MCF 10A (cell line): ENCODE measurements at regions not wholly inside any gene's neighbourhood (a gene's known extent, or its start where the extent isn't known, plus 50 kb on each side); places are given as distances from the start of the nearest gene placed in this dataset.
"Not testable (repeated sequence)": the region's sequence is repeated elsewhere in the genome, so short reads cannot be mapped to it uniquely, and the experiment has no call there.

Source experiments
- BruUV-seq: library from RNA; stranded (reverse); fragments of 400-500 nt; replicated peaks from 2 replicates; lab custom pipeline; 2021; lab: Mats Ljungman, UMichigan
- CTCF ChIA-PET: fragments of 300-600 bp; sonication (Branson Sonifier 250); formaldehyde crosslinking; extraction: SDS; loops from one replicate; lab custom pipeline; 2021; ENCODE audit warnings: antibody characterized with exemption, inconsistent platforms; lab: Yijun Ruan, JAX
- POLR2A ChIA-PET: fragments of 300-600, 350-650 bp; sonication (Branson Sonifier 250); formaldehyde crosslinking; extraction: SDS; loops from one replicate; lab custom pipeline; 2020; ENCODE audit warnings: antibody characterized with exemption, inconsistent platforms; lab: Yijun Ruan, JAX
- DNase-seq: peaks from one replicate; pipeline ENCODE4 v3.0.0-alpha.2; 2018; ENCODE audit not compliant: unreplicated experiment
- H3K27ac Mint-ChIP-seq: one replicate; pipeline ENCODE4 v1.8.0; 2022; ENCODE audit warnings: mild to moderate bottlenecking, low read depth, mixed read lengths; ENCODE audit not compliant: unreplicated experiment
- H3K27me3 Mint-ChIP-seq: one replicate; pipeline ENCODE4 v1.8.0; 2022; ENCODE audit warnings: mixed read lengths; ENCODE audit not compliant: insufficient read depth, unreplicated experiment
- H3K36me3 Mint-ChIP-seq: one replicate; pipeline ENCODE4 v1.8.0; 2022; ENCODE audit warnings: mild to moderate bottlenecking, moderate library complexity, mixed read lengths; ENCODE audit not compliant: insufficient read depth, unreplicated experiment
- H3K4me1 Mint-ChIP-seq: one replicate; pipeline ENCODE4 v1.8.0; 2022; ENCODE audit warnings: mixed read lengths; ENCODE audit not compliant: insufficient read depth, unreplicated experiment
- H3K4me3 Mint-ChIP-seq: one replicate; pipeline ENCODE4 v1.8.0; 2022; ENCODE audit warnings: mild to moderate bottlenecking, moderate library complexity, mixed read lengths; ENCODE audit not compliant: unreplicated experiment
- H3K9me3 Mint-ChIP-seq: one replicate; pipeline ENCODE4 v1.8.0; 2022; ENCODE audit warnings: mixed read lengths; ENCODE audit not compliant: unreplicated experiment
- intact Hi-C: fragments of 100-400 bp; cut with micrococcal nuclease; formaldehyde crosslinking; loops from 2 replicates; pipeline ENCODE4 v1.14.1; 2022
- TF ChIP-seq, protein P1 (sequence below): fragments of 200-600 bp; IDR thresholded peaks from one replicate; pipeline ENCODE4 v1.8.0; 2022; ENCODE audit warnings: antibody characterized with exemption, mild to moderate bottlenecking; ENCODE audit not compliant: unreplicated experiment

DNA sequence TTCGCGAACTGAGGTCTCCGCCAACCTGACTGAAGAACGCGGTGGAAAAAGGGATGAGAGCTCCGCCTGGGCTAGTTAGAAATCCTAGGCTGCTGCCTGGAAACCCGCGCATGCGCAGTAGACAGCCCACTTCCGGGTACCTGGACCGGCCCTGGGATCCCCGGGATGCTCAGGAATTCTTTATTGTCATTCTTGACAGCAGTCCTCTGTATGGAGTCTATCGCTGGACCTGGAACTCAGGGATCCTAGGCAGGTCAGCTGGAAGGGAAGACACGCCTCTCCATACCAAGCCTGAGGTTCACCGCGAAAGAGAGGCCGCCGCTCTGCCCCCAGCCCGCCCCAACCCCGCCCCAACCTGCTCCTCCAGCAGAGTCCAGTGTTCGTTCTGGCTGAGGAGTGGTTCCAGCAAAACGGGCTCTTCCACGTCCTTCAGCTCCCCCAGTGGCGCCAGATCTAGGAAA lies 1379.2 kb upstream of the DEFB115 start:
- no peaks in the 10 kb centered on the region for H3K36me3 Mint-ChIP-seq
- intact Hi-C loops = no loop called here
- H3K9me3 Mint-ChIP-seq = peaks cover 31% of the 10 kb centered on the region
- no peak overlapping the region for H3K4me3 Mint-ChIP-seq
- CTCF ChIA-PET = interaction anchor here (0.6 kb wide), 2 partner anchors 11 to 834 kb away, joined by 3 read pairs; no protein-coding TSS in a partner anchor
- POLR2A ChIA-PET = no interaction called here
- TF ChIP-seq, protein P1, sequence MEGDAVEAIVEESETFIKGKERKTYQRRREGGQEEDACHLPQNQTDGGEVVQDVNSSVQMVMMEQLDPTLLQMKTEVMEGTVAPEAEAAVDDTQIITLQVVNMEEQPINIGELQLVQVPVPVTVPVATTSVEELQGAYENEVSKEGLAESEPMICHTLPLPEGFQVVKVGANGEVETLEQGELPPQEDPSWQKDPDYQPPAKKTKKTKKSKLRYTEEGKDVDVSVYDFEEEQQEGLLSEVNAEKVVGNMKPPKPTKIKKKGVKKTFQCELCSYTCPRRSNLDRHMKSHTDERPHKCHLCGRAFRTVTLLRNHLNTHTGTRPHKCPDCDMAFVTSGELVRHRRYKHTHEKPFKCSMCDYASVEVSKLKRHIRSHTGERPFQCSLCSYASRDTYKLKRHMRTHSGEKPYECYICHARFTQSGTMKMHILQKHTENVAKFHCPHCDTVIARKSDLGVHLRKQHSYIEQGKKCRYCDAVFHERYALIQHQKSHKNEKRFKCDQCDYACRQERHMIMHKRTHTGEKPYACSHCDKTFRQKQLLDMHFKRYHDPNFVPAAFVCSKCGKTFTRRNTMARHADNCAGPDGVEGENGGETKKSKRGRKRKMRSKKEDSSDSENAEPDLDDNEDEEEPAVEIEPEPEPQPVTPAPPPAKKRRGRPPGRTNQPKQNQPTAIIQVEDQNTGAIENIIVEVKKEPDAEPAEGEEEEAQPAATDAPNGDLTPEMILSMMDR = no peak
- no peak overlapping the region for H3K27ac Mint-ChIP-seq
- H3K27me3 Mint-ChIP-seq = no peaks in the 10 kb centered on the region
- H3K4me1 Mint-ChIP-seq = no peaks in the 10 kb centered on the region
- DNase-seq = no peak
- no TSS peak for BruUV-seq

DNA sequence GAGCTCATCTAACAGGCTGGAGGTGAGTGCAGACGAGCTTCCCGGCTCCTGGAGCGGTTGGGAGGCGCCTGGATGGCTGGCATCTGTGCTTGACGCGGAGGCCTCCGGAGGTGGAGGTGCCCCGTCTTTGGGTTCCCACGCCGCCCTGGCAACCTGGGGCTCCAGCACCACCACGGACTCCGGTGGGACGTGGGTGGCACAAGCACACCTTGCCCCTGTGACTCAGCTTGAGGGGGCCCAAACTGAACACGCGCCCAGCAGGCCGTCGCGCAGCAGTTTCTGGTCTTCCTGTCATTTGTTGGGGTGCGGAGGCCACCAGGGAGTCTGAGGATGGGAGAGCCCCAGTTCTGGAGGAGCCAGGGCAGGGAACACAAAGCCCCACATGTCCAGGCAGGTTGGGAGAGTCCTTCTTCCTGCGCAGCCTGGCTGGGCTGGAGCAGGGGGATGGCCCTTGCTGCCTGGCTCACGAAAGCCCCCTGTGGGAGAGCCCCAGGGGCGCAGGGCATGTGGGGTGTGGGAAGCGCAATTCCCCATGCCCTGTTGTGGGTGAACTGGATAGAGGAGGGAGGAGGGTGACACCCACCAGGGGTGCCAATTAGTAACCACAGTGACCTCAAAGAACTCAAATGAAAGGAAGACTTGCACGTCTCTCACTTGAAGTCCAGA lies 1378.6 kb upstream of the DEFB115 start:
- ChIA-PET POLR2A (no interaction called here), CTCF (no interaction called here)
- Mint-ChIP-seq H3K27me3 (no peaks in the 10 kb centered on the region), H3K36me3 (no peaks in the 10 kb centered on the region), H3K4me1 (no peaks in the 10 kb centered on the region), H3K9me3 (peaks cover 31% of the 10 kb centered on the region), H3K27ac (no peak overlapping the region), H3K4me3 (no peak overlapping the region)
- intact Hi-C loops = no loop called here
- BruUV-seq = no TSS peak
- TF ChIP-seq, protein P1 = no peak
- DNase-seq = no peak

DNA sequence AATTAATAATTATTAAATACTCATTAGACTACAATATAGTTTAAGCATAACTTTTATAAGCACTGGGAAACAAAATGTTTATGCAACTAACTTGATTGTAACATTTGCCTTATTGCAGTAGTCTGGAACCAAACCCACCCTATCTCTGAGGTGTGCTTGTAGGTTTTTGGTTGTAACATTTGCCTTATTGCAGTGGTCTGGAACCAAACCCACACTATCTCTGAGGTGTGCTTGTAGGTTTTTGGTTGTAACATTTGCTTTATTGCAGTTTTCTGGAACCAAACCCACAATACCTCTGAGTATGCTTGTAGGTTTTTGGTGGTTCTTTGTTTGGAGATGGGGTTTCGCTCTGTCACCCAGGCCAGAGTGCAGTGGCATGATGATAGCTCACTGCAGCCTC lies 1376.4 kb upstream of the DEFB115 start:
- CTCF ChIA-PET, BruUV-seq, H3K36me3 Mint-ChIP-seq, POLR2A ChIA-PET, H3K27ac Mint-ChIP-seq, H3K4me3 Mint-ChIP-seq, H3K27me3 Mint-ChIP-seq, DNase-seq, H3K4me1 Mint-ChIP-seq: not testable (repeated sequence)
- H3K9me3 Mint-ChIP-seq = peaks cover 33% of the 10 kb centered on the region
- intact Hi-C loops = loop anchor here (10.0 kb wide), 1 partner anchor 756 kb away; no protein-coding TSS in a partner anchor

DNA sequence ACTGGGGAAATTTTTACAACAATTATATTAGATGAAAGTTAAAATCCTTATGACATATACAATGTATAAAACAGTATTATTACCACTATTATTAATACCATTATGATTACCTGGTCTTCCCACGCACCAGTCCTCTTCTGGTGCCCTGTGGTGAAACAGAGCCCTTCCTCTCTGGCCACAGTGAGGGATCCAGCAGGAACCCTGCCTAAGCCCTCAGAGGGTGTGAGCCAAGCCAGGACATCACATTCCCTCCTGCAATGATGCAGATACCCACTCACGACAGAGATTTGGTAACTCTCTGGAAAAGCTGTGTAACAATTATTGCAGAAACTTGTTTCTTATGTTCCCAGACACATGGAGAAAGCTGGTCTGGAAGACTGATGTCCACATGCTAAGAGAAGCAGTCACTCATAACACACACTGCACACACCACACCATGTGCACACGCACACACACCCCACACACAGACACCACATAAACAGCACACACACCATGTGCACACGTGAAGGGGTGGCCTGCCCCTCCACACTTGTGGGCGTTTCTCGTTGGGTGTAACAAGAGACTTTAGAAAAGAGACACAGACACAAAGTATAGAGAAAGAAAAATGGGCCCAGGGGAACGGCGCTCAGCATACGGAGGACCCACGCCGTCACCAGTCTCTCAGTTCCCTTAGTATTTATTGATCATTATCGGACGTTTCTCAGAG lies 1373.8 kb upstream of the DEFB115 start:
- DNase-seq, CTCF ChIA-PET, H3K27ac Mint-ChIP-seq, H3K4me1 Mint-ChIP-seq, POLR2A ChIA-PET, H3K27me3 Mint-ChIP-seq, BruUV-seq, H3K4me3 Mint-ChIP-seq, H3K36me3 Mint-ChIP-seq: not testable (repeated sequence)
- intact Hi-C loops = loop anchor here (10.0 kb wide), 1 partner anchor 759 kb away; no protein-coding TSS in a partner anchor
- peaks cover 27% of the 10 kb centered on the region for H3K9me3 Mint-ChIP-seq

DNA sequence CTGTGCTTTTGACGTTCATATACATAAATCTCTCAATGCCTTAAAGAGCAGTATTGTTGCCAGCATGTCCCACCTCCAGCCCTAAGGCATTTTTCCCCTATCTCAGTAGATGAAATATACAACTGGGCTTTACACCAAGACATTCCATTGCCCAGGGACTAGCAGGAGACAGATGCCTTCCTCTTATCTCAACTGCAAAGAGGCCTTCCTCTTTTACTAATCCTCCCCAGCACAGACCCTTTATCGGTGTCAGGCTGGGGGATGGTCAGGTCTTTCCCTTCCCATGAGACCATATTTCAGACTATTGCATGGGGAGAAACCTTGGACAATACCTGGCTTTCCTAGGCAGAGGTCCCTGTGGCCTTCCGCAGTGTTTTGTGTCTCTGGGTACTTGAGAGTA lies 1373.1 kb upstream of the DEFB115 start:
- H3K36me3 Mint-ChIP-seq, CTCF ChIA-PET, DNase-seq, H3K27me3 Mint-ChIP-seq, POLR2A ChIA-PET, BruUV-seq, H3K4me1 Mint-ChIP-seq, H3K27ac Mint-ChIP-seq, H3K4me3 Mint-ChIP-seq: not testable (repeated sequence)
- intact Hi-C loops = loop anchor here (10.0 kb wide), 1 partner anchor 760 kb away; no protein-coding TSS in a partner anchor
- peaks cover 27% of the 10 kb centered on the region for H3K9me3 Mint-ChIP-seq

DNA sequence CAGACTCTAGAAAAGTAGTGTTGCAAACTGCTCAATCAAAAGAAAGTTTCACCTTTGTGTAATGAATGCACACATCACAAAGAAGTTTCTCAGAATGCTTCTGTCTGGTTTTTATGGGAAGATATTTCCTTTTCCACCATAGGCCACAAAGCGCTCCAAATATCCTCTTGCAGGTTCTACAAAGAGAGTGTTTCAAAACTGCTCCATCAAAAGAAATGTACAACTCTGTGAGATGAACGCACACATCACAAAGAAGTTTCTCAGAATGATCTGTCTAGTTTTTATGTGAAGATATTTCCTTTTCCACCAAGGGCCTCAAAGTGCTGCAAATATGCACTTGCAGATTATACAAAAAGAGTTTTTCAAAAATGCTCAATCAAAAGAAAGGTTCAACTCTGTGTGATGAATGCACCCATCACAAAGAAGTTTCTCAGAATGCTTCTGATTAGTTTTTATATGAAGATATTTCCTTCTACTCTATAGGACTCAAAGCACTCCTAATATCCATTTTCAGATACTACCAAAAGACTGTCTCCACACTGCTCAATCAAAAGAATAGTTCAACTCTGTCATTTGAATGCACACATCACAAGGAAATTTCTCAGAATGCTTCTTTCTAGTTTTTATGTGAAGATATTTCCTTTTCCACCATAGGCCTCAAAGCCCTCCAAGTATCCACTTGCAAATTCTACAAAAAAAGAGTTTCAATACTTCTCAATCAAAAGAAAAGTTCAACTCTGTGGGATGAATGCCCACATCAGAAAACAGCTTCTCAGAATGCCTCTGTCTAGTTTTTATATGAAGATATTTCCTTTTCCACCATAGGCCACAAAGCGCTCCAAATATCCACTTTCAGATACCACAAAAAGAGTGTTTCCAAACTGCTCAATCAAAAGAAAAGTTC lies 1371.9 kb upstream of the DEFB115 start:
- H3K4me1 Mint-ChIP-seq, H3K27ac Mint-ChIP-seq, DNase-seq, H3K27me3 Mint-ChIP-seq, H3K36me3 Mint-ChIP-seq, BruUV-seq, H3K4me3 Mint-ChIP-seq: not testable (repeated sequence)
- intact Hi-C loops = loop anchor here (10.0 kb wide), 1 partner anchor 761 kb away; no protein-coding TSS in a partner anchor
- H3K9me3 Mint-ChIP-seq = peaks cover 27% of the 10 kb centered on the region
- CTCF ChIA-PET = interaction anchor here (2.1 kb wide), 1 partner anchor 622 kb away, joined by 6 read pairs; no protein-coding TSS in a partner anchor
- POLR2A ChIA-PET = interaction anchor here (1.0 kb wide), 1 partner anchor 622 kb away, joined by 8 read pairs; no protein-coding TSS in a partner anchor

DNA sequence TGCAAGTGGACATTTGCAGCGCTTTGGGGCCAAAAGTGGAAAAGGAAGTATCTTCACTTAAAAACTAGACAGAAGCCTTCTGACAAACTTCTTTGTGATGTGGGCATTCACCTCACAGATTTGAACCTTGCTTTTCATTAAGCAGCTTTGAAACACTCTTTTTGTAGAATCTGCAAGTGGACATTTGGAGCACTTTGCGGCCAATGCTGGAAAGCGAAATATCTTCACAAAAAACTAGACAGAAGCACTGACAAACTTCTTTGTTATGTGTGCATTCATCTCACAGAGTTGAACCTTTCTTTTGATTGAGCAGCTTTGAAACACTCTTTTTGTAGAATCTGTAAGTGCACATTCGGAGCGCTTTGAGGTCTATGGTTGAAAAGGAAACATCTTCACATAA lies 1365.9 kb upstream of the DEFB115 start:
- DNase-seq, H3K36me3 Mint-ChIP-seq, intact Hi-C loops, H3K9me3 Mint-ChIP-seq, H3K27me3 Mint-ChIP-seq, BruUV-seq, H3K27ac Mint-ChIP-seq, H3K4me3 Mint-ChIP-seq, H3K4me1 Mint-ChIP-seq: not testable (repeated sequence)
- ChIA-PET POLR2A (interaction anchor here (0.6 kb wide), 1 partner anchor 12 kb away, joined by 3 read pairs; no protein-coding TSS in a partner anchor), CTCF (interaction anchor here (0.8 kb wide), 1 partner anchor 8 kb away, joined by 4 read pairs; no protein-coding TSS in a partner anchor)
